HG03378 (cell line): ENCODE measurements at regions not wholly inside any gene's neighbourhood (a gene's known extent, or its start where the extent isn't known, plus 50 kb on each side); places are given as distances from the start of the nearest gene placed in this dataset.
"Not testable (repeated sequence)": the region's sequence is repeated elsewhere in the genome, so short reads cannot be mapped to it uniquely, and the experiment has no call there.

Experiments
- ATAC-seq: cut with Tn5 transposase; IDR thresholded peaks from one replicate; pipeline ENCODE4 v1.9.1; 2021; ENCODE audit warnings: mild to moderate bottlenecking, moderate library complexity; ENCODE audit not compliant: unreplicated experiment

GRCh38 chr12:131559517-131560516 is 151.1 kb upstream of the SFSWAP start:
- no peak for ATAC-seq

- no peak for ATAC-seq
Observed at GRCh38 chr12:131561051-131561450, 149.8 kb upstream of the SFSWAP start.

- ATAC-seq = no peak
Observed at GRCh38 chr12:131561891-131562684, 148.8 kb upstream of the SFSWAP start.

- ATAC-seq = not testable (repeated sequence)
Observed at GRCh38 chr12:131564138-131564727, 146.7 kb upstream of the SFSWAP start.

- no peak for ATAC-seq
Observed at GRCh38 chr12:131564845-131565244, 146.0 kb upstream of the SFSWAP start.

- ATAC-seq = no peak
Observed at GRCh38 chr12:131565267-131566015, 145.4 kb upstream of the SFSWAP start.

- ATAC-seq = no peak
Observed at GRCh38 chr12:131568336-131568735, 142.6 kb upstream of the SFSWAP start.

- no peak for ATAC-seq
Observed at GRCh38 chr12:131570596-131570995, 140.3 kb upstream of the SFSWAP start.

- no peak for ATAC-seq
Observed at GRCh38 chr12:131571827-131572226, 139.1 kb upstream of the SFSWAP start.

GRCh38 chr12:131572626-131573025 is 138.3 kb upstream of the SFSWAP start:
- ATAC-seq = no peak

GRCh38 chr12:131573631-131574394 is 137.1 kb upstream of the SFSWAP start:
- no peak for ATAC-seq

- ATAC-seq = no peak
Observed at GRCh38 chr12:131574395-131574771, 136.5 kb upstream of the SFSWAP start.

GRCh38 chr12:131575371-131575770 is 135.5 kb upstream of the SFSWAP start:
- ATAC-seq = no peak

- ATAC-seq = not testable (repeated sequence)
Observed at GRCh38 chr12:131576734-131577133, 134.2 kb upstream of the SFSWAP start.

- no peak for ATAC-seq
Observed at GRCh38 chr12:131577766-131578165, 133.1 kb upstream of the SFSWAP start.

- ATAC-seq = no peak
Observed at GRCh38 chr12:131578828-131579470, 131.9 kb upstream of the SFSWAP start.

GRCh38 chr12:131583090-131583712 is 127.7 kb upstream of the SFSWAP start:
- ATAC-seq = no peak

- no peak for ATAC-seq
Observed at GRCh38 chr12:131586269-131586668, 124.6 kb upstream of the SFSWAP start.

- ATAC-seq = no peak
Observed at GRCh38 chr12:131586761-131587160, 124.1 kb upstream of the SFSWAP start.
